ENCODE measurements at regions not wholly inside any gene's neighbourhood (a gene's known extent, or its start where the extent isn't known, plus 50 kb on each side); places are given as distances from the start of the nearest gene placed in this dataset.
"Not testable (repeated sequence)": the region's sequence is repeated elsewhere in the genome, so short reads cannot be mapped to it uniquely, and the experiment has no call there.

DNA sequence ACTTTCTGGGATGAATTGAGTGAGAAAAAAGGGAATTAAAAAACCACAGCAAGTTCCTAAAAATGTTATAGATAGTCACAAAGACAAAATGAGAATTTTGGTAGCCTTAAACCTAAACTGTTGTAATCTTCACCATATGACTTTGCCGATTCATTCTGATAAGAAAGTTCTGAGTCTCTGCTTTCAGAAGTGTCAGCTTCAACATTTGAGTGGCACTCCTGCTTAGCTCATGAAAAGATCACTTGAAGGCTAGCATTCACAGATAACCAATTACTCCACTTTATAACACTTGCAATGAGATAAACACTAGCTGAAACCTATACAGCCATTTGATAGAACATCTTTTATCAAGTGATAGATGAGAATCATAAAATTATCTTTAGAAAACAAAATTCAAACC, 288.1 kb upstream of the POU1F1 start:
- DNase-seq: no peak

DNA sequence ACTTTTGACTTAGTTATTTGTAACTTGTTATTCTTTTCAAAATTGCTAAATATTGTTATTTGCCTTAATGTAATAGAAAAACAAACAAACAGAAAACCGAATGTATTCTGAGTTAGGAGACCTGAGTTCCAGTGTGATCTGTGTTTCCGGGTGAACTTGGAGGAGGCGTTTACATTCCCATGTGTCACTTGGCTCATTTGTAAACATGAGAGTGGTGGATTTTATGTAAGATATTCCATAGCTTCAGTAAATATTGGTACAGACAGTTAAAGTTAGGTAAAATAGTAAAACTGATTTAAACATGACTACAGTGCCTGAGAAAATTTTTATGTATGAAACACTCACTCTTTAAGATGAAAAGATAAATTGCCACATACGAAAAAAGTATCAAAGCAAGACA, 287.3 kb upstream of the POU1F1 start:
- DNase-seq: no peak

DNA sequence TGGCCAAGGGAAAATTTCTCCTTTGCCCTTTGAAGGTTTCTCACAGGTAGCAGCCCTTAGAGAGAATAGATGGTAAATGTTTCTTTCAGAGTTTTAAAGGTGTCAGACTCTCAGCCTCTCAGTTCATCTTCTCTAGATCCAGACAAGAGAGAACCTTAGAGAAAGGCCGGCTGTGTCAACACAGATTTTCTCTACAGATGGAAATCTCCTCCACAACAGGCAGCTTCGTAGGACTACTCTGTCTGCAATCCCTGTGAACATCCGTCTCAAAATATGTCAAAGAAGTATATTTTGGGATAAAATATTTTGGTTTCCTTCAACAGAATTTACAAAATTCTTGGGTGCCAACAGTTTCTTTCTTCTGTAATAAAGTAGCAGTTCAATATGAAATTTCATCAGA, 282.1 kb upstream of the POU1F1 start:
- DNase-seq: no peak

DNA sequence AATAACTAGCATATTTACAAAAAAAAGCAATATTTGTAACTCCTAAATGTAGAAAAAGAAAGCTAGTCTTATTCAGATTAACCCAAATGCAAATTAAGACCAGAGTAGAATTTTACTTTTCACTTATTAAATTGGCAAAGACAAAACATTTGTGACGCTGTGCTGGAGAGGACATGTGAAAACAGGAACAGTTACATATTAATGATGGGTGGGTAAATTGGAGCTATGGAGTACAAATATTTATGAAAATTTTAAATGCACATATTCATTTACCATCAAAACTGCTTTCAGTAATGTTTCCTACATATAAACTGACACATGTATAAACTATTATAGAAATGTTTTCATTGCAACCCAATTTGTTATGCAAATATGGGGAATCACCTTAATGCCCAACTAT, 278.9 kb upstream of the POU1F1 start:
- no peak for DNase-seq

DNA sequence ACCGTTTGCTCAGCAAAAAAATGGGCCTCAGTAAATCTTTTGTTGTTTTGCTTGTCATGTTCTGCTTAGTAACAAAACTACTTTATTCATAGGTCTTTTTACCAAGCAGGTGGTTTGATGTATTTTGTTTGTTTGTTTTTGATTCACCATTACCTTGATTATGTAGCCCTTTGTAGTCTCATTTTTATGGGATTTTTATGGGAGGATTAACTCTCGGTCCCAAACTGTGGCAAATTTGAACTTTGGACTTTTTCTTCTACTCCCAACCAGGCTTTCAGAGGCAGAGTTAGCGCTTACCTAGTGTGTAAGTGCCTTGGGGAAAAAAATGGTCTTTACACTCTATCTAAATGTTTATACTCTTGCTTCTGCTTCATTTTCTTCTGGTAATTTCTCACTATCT, 276.7 kb upstream of the POU1F1 start:
- no peak for DNase-seq

DNA sequence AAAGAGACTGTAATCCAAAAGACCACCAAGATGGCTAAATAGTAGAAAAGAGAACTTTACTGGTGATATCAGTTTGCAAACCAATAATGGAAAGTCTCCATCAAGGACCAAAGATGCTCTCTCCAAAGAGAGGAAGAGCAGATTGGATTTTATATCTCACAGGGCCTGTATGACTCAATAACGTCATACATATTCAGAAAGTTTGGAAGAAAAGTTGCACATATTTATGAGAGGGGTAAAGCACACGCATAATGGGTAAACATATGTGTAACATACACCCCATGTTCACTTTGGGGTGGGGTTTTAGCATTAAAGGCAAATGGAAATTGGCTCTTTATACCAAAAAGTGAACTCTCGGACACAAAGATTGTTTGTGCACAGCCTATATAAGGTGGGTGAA, 274.5 kb upstream of the POU1F1 start:
- no peak for DNase-seq

DNA sequence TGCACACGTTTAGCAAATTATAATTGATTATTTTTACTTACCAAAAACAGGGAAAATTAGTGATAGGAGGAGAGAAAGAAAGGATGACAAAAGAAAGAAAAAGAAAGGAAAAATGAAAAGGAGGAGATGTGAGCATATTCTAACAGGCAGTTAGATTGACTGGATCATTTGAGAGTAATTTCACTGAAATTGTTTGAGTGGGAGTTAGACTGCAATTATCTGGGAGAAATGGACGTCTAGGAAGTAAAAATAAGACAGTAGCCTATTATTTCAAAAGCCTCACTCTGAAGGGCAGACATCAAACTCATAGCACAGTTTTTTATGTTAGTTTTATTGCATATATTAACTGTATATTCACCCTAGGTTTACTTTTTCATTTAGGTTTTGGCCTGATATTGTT, 272.8 kb upstream of the POU1F1 start:
- DNase-seq: no peak

DNA sequence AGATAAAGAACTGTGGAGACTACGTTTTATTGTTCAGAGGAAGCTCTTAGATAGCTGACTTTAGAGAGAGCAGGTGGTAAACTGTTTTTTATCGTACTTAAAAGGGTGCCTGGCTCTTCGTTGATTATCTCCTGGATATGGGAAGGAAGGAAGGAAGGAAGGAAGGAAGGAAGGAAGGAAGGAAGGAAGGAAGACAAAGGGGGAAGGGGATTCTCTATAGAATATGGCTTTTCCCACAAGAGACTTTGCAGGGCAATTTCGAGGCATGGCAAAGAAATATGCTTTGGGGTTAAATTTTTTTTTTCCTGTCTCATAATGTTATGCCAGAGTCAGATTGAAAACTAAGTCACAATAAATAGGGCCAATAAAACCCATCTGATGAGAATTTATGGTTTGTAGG, 271.9 kb upstream of the POU1F1 start:
- no peak for DNase-seq

DNA sequence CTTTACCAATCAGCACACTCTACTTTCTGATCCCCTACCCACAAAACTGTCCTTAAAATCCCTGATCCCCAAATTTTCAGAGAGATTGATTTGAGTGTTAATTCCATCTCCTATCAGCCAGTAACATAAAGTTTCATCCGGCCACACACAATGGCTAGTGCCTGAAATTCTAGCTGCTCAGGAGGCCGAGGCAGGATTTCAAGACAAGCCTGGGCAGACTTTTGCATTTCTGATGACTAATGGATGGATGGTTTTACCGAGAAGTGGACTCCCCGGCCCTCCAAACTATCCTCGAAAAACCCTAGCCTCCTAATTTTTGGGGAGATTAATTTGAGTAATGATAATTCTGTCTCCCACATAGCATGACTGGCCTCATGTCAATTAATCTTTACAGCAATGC, 269.8 kb upstream of the POU1F1 start:
- no peak for DNase-seq

DNA sequence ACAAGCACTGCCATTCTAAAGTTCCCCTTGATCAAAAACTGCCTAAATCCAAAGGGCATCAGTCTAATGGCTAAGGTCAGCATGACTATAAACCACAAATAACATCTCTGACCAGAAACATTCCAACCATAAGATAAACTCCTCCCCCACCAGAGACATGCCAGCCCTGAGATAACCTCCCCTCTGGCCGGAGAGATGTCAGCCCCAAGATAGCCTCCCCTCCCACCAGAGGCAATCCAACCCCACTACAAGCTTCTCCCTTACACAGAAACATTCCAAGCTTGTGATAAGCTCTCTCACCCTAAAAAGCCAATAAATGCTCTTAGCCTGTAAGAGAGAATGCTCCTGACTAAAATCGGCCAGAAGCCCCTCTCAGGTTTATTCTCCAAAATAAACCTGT, 267.0 kb upstream of the POU1F1 start:
- DNase-seq: not testable (repeated sequence)

DNA sequence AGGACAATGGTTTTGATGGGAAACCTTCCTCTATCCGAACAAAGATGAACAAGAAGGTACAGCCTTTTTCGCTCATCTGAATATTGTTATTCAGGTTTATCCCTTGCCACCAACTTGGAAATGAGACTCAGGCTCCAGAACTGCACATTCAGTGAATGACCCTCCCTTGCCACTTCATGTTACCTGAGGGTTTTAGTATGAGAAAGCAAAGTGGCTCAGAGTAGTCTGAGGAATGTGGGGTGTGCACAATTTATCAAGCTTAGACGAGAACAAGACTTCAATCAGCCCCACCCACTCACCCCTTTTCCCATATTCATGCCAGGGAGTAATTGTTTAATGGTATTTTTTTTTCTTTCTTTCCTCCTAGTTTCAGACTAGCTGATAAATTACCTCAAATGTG, 265.3 kb upstream of the POU1F1 start:
- no peak for DNase-seq

DNA sequence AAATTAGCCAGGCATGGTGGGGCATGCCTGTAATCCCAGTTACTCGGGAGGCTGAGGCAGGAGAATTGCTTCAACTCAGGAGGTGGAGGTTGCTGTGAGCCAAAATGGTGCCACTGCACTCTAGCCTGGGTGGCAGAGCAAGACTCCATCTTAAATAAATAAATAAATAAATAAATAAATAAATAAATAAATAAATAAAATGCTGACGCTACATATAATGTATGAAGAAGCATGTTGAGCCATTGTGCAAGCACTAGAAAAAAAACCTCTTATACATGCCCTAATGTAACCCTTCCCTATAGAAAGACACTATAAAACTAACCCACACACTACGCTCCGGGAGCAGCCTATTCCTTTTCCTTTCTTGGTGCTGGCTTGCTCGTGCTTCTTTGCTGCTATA, 262.3 kb upstream of the POU1F1 start:
- DNase-seq: not testable (repeated sequence)

DNA sequence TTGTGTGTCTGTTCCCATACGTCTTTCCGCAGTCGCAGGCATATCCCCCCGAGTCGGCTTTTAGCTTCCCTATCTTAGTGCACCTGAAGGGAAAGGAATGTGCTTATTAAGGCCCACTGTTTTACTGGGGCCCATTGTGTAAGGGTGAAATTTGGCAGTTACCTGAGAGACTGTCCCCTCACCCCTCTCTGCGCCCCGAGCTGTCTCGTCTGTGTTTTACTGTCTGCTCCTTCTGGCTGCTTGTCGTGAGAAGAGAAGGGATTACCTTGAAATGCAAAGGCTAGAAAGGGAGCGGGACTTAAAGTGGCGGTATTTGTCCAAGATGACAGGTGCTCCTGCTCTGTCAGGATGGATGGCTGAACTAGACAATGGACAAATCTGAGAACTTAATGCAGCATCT, 233.0 kb upstream of the POU1F1 start:
- DNase-seq: no peak

DNA sequence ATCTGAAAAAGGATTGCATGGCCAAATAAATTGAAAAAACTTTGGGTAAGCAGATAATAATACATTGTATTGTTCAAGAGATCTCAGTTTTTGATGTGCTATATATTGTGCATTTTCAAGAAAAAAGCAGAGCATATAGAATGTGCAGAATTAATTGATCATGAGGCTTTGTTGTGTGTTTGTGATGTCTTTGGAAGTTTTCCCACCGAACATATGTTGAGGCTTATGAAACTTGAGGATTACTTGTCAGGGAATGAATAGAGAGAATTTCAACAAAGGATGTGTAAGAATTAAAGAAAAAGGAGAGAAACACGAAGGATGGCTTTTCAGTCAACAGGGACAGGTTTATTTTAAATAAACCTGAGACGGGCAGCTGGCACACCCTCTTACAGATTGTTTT, 232.5 kb upstream of the POU1F1 start:
- no peak for DNase-seq

DNA sequence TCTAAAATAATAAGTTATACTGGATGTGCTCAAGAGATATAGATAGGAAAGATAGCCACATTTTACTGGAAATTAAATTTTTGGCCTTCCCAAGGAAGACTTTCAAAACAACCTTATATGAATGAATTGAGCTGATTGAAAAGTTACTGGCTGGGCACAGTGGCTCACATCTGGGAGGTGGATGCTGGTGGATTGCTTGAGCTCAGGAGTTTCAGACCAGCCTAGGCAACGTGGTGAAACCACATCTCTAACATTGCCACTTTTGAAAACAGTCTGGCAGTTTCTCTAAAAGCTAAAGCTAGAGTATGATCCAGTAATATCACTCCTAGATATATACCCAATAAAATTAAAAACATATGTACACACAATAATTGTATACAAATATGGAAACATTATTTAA, 231.4 kb upstream of the POU1F1 start:
- no peak for DNase-seq

DNA sequence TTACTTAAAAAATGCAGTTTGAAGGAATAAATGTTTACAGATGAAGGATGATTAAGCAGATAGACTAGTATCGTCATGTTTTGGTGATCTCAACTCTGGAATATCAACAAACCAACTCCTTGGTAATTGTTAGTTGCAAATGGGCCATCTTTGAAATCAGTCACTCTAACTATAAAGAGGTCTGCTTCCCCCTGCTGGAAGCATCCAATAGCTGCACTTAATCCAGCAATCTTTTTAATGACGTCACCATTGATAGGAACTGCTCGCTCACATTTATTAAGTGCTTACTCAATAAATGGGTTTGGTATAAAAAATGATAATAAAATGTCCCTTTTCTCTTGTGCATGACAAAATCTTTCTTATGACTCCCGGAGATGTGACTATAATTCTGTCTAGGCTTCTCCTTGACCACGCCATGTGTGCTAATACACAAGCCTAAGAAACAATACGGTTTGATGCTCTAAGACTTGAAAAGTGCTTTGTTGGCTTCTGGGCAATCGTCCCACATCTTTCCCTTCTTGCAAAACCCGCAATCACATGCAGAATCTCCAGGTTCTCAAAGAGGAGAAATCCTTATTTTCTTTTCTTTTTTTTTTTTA, 227.6 kb upstream of the POU1F1 start:
- DNase-seq: no peak

DNA sequence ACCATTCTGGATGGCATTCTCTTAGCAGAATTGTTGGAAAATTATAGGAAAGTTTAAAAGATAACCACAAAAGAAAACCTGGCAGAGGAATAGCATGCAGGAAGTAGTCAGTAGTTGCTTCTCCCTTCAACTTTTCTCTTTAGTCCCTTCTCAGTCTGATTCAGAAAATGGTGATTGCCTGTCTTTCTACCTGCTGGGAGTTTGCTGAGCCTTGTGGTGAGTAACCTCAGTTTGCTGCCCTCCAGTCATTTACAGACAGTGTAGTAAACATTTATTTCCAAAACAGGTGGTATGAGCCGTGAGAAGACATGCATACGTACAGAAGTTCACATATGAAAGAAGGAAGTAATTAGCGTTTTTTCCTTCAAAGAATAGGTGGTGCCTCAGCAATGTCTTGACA, 224.7 kb upstream of the POU1F1 start:
- no peak for DNase-seq

DNA sequence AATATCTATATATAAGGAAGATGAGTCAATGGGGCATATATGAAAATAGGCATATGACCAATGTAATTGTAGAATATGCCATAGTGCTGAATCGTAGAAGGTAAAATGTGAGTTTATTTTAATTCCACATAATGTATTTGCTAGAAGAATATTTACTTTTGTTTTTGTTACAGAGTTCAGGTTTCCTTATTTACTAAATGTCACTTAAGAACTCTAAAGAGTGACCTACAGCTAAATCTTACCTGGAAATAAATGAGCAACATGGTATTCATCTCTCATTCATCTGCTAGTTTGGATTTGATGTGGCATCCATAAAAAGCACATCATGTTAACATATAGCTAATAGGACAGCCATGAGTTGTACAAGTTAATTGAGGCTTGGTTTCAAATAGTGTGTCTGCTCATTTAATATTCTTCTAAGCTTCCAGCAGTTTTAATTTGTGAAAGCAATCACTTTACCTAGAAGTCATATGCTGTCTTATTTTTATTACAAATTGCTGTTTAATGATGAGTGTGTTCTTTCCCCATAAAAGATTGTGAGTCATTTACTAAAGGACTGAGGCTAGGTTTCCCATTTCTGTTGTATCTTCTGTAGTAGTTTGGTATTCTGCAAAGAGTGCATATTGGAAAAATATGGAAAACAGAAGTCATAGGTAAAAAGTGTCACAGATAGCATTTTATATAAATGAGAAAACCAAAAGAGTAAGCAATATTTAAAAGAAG, 222.1 kb upstream of the POU1F1 start:
- no peak for DNase-seq

DNA sequence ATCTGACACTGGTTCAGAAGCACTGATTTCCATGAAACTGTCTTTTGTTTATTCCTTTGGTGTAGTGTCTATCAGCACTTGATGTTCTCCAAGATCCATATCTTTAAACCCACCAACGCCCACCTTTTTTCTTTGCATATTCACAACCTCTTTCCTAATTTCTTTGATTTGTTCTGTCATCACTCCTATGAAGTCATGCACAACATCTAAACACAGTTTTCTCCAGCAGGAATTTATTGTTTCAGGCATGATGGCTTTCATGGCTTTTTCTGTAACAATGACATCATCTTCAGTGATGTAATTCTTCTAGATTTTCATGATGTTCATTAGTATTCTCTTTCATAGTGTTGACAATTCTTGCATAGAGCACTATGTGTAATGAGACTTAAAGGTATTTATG, 219.6 kb upstream of the POU1F1 start:
- DNase-seq: no peak

DNA sequence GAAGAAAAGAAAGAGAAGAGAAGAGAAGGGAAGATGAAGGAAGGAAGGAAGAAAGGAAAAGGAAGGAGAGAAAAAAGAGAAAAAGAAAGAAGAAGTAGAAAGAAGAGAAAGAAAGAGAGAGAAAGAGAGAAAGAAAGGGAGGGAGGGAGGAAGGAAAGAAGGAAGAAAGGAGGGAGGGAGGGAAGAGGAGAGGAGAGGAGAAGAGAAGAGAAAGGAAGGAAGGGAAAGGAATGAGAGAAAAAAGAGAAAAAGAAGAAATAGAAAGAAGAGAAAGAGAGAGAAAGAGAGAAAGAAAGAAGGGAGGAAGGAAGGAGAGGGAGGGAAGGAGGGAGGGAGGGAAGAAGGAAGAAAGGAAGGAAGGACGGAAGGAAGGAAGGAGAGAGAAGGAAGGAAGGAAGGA, 217.9 kb upstream of the POU1F1 start:
- DNase-seq: no peak

DNA sequence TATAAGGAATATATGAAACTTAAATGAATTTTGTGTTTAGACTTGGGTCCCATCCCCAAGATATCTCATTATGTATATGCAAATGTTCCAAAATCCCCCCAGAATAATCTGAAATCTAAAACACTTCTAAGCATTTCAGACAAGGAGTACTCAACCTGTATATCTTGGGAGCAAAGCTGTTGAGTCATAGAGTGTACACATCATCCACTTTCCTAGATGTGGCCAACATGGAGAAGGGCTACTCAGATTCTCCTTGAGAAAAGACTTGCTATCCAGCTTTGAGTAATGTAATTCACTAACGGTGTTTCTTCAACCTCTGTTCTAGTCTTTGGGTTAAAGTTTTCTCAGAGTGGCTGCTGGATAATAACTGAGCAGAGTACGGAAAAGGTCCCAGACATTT, 215.5 kb upstream of the POU1F1 start:
- no peak for DNase-seq

DNA sequence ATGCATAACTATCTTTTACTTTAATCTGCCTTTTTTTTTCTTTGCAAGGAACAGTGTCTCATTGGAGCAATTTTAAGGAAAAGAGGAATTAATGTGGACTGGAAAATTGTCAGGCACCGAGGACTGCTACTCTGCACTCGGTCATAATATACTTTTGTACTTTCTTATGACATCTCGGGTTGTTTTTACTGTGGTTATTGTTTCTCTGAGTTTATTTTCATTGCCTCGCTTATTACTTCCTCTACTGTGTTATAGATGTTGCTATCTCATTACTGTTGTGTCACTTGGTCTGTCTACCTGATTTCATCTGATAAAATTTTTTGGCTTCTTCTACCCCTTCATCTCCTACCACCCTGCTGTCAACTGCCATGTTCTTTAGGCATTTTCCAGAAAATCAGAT, 213.5 kb upstream of the POU1F1 start:
- DNase-seq: no peak

DNA sequence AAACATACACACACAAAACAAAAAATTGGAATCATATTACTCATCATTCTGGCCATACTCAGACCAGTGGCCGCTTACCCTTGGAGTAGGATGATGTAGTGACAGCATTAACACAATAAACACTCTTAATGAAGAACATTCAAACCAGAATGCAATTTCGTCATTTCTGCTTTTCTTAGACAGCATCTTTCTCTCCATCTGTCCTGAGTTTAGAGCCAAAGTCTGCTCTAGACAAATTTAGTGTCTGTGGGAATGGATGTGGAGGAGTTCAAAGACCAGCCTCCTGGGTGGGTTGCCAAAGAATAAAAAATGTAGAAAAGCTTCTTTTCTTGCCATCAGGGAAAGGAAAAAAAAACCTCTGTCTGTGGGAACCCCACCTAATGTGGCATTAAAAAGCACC, 212.4 kb upstream of the POU1F1 start:
- no peak for DNase-seq

DNA sequence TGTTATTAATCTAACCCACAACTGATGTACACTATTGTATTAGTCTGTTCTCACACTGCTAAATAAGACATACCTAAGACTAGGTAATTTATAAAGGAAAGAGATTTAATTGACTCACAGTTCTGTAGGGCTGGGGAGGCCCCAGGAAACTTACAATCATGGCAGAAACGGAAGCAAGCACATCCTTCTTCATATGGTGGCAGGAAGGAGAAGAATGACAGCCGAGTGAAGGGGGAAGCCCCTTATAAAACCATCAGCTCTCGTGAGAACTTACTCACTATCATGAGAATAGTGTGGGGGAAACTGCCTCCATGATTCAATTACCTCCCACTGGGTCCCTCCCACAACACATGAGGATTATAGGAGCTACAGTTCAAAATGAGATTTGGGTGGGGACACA, 210.3 kb upstream of the POU1F1 start:
- not testable (repeated sequence) for DNase-seq

DNA sequence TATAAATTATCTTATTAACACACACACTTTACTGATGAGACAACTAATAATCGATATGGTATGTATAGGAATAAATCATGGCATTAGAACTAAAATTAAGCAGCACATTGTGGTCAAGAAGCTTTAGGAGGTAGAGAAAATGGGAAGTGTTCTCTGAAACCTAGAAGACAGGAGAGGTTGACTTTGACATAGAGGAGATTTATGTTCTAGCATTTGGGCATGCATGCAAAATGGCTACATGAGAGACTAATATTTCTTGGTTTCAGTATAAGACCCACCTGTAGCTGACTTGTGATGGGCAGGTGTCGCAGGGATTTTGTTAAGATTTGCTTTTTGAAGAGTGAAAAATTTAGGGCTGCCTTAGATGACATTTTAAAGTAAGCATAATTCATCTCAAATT, 209.7 kb upstream of the POU1F1 start:
- no peak for DNase-seq

Measured in central memory CD4-positive, alpha-beta T cell (primary cell).